ENCODE measurements at regions not wholly inside any gene's neighbourhood (a gene's known extent, or its start where the extent isn't known, plus 50 kb on each side); places are given as distances from the start of the nearest gene placed in this dataset.

DNA sequence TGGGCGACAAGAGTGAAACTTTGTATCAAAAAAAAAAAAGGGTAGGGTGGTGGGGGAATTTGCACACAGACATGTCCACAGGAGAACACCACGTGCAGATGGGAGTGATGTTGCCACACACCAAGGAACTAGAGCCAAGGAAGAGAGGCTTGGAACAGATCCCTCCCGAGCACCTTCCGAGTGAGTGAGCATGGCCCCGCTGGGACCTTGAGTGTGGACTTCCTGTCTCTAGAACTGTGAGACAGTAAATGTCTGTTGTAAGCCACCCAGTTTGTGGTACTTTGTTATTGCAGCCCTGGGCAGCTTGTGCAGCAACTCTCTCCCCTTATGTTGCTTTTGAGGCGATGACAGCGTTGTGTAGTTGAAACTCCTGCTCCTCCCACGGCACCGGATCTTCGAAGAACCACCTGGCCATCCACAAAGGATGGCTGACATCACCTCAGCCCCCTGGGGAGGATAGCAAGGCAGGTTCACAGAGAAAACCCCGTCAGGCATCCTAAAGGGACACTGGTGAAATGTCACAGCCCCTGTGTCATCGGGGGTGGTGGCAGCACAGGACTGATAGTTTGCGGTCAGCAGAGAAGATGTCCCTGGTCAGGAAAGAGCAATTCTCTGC, 54.7 kb upstream of the PLEKHG3 start:
- Histone ChIP-seq H3K9ac (ENCODE audit: insufficient read length, low read depth) (no peak overlapping the region), H3K27me3 (ENCODE audit: insufficient read depth, insufficient read length) (no peaks in the 10 kb centered on the region), H3K4me3 (ENCODE audit: insufficient read length, low read depth) (no peak overlapping the region), H3K9me3 (ENCODE audit: insufficient read depth, low read length) (no peaks in the 10 kb centered on the region), H3K4me1 (ENCODE audit: insufficient read depth, insufficient read length) (no peaks in the 10 kb centered on the region), H3K36me3 (ENCODE audit: insufficient read depth, insufficient read length, low read length) (no peaks in the 10 kb centered on the region)
- DNase-seq (ENCODE audit: low read depth, low spot score): no peak
- no peak for TF ChIP-seq ZNF274 (IDR thresholded peaks at IDR 0.05; ENCODE audit: low read depth, low read length)

DNA sequence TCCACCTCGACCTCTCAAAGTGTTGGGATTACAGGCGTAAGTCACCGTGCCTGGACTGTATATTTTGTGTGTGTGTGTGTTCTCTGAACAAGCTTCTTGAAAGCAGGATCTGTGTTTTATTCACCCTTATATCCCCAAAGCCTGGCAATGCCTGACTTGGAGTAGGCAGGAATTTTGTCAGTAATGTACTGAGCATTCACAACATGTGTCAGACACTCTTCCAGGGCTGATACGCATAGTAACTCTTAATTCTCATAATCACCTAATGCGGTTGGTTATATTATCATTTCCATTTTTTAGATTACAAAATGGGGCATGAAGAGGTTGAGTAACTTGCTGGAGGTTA, 50.4 kb upstream of the PLEKHG3 start:
- no peak for DNase-seq (ENCODE audit: low read depth, low spot score)
- Histone ChIP-seq H3K9me3 (ENCODE audit: insufficient read depth, low read length) (no peaks in the 10 kb centered on the region; the same call in 1 of the 2 replicates), H3K4me3 (ENCODE audit: insufficient read length, low read depth) (no peak overlapping the region), H3K9ac (ENCODE audit: insufficient read length, low read depth) (no peak overlapping the region), H3K27me3 (ENCODE audit: insufficient read depth, insufficient read length) (no peaks in the 10 kb centered on the region), H3K36me3 (ENCODE audit: insufficient read depth, insufficient read length, low read length) (no peaks in the 10 kb centered on the region), H3K4me1 (ENCODE audit: insufficient read depth, insufficient read length) (no peaks in the 10 kb centered on the region)
- TF ChIP-seq ZNF274 (IDR thresholded peaks at IDR 0.05; ENCODE audit: low read depth, low read length): no peak
- no peak for TF ChIP-seq SUZ12 (IDR thresholded peaks at IDR 0.05; ENCODE audit: extremely low read depth, insufficient read depth, insufficient read length)
- TF ChIP-seq YY1 (IDR thresholded peaks at IDR 0.05; ENCODE audit: insufficient read depth, insufficient read length): no peak

DNA sequence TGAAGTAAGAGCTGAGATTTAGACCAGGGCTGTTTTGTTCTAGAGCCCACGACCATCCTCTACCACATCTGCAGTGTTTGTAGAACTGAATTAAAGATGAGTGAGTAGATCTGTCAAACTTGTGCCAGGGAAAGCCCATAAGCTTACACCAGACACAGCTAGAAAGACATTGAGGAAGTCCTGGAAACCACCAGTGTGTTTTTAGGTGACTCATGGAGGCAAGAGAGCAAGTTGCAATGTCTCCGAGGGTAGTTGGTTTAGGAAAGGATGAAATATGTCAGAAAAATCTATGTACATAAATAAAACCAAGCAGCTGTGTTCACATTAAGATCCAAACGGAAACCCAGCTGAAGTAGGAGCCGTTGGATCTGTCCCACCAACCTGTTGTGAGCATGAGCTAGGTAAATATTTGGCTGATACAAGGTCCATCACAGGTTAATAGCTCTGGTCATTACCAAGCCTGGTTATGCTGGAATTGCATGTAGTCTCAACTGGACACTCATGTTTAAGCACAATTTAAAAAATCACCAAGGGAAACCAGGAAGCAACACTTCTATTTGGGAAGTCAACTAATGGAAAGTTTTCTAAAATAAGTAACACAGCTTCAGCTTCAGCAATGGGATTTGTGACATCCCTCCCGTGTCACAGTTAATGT, 49.9 kb upstream of the PLEKHG3 start:
- no peak for TF ChIP-seq YY1 (IDR thresholded peaks at IDR 0.05; ENCODE audit: insufficient read depth, insufficient read length)
- TF ChIP-seq SUZ12 (IDR thresholded peaks at IDR 0.05; ENCODE audit: extremely low read depth, insufficient read depth, insufficient read length): no peak
- TF ChIP-seq ZNF274 (IDR thresholded peaks at IDR 0.05; ENCODE audit: low read depth, low read length): no peak
- Histone ChIP-seq H3K36me3 (ENCODE audit: insufficient read depth, insufficient read length, low read length) (no peaks in the 10 kb centered on the region), H3K27me3 (ENCODE audit: insufficient read depth, insufficient read length) (no peaks in the 10 kb centered on the region), H3K4me3 (ENCODE audit: insufficient read length, low read depth) (no peak overlapping the region), H3K9me3 (ENCODE audit: insufficient read depth, low read length) (no peaks in the 10 kb centered on the region; the same call in 1 of the 2 replicates), H3K9ac (ENCODE audit: insufficient read length, low read depth) (no peak overlapping the region), H3K4me1 (ENCODE audit: insufficient read depth, insufficient read length) (no peaks in the 10 kb centered on the region)
- DNase-seq (ENCODE audit: low read depth, low spot score): no peak

Measured in NT2/D1 (cell line).